Chondrocyte (in vitro differentiated cells): ENCODE measurements at regions not wholly inside any gene's neighbourhood (a gene's known extent, or its start where the extent isn't known, plus 50 kb on each side); places are given as distances from the start of the nearest gene placed in this dataset.

ENCODE experiments used
- DNase-seq: peaks from one replicate; pipeline ENCODE4 v3.0.0; 2021; ENCODE audit warnings: mixed read lengths, low spot score
- H3K27ac Mint-ChIP-seq: one replicate; pipeline ENCODE4 v1.8.0; 2021; ENCODE audit warnings: mild to moderate bottlenecking, moderate library complexity, mixed read lengths; ENCODE audit not compliant: unreplicated experiment
- H3K27me3 Mint-ChIP-seq: 2 replicates; pipeline ENCODE4 v1.8.0; 2021; ENCODE audit warnings: low read depth, mixed read lengths
- H3K36me3 Mint-ChIP-seq: 2 replicates; pipeline ENCODE4 v1.8.0; 2021; ENCODE audit warnings: low read depth, mixed read lengths
- H3K4me1 Mint-ChIP-seq: 2 replicates; pipeline ENCODE4 v1.8.0; 2021; ENCODE audit warnings: low read depth, mild to moderate bottlenecking, mixed read lengths
- H3K4me3 Mint-ChIP-seq: one replicate; pipeline ENCODE4 v1.8.0; 2021; ENCODE audit warnings: mild to moderate bottlenecking, moderate library complexity, mixed read lengths; ENCODE audit not compliant: unreplicated experiment
- H3K9me3 Mint-ChIP-seq: 2 replicates; pipeline ENCODE4 v1.8.0; 2021; ENCODE audit warnings: low read depth, mixed read lengths
- CTCF ChIP-seq: fragments of 200-600 bp; sonication (generic); IDR thresholded peaks from 2 replicates; pipeline ENCODE4 v1.5.0; 2021; ENCODE audit warnings: antibody characterized with exemption, mild to moderate bottlenecking, moderate library complexity

- TF ChIP-seq CTCF = no peak
- Mint-ChIP-seq H3K9me3 (peaks cover 29% of the 10 kb centered on the region), H3K27ac (no peak overlapping the region), H3K4me3 (no peak overlapping the region), H3K36me3 (peaks cover 3% of the 10 kb centered on the region), H3K27me3 (peaks cover 48% of the 10 kb centered on the region), H3K4me1 (no peaks in the 10 kb centered on the region)
- DNase-seq = no peak
These were observed 126.1 kb upstream of the PITX1 start for GRCh38 chr5:135160036-135160675.

GRCh38 chr5:135159626-135160025 is 125.6 kb upstream of the PITX1 start:
- no peak for TF ChIP-seq CTCF
- peaks cover 3% of the 10 kb centered on the region for H3K36me3 Mint-ChIP-seq
- no peak overlapping the region for H3K4me3 Mint-ChIP-seq
- no peaks in the 10 kb centered on the region for H3K4me1 Mint-ChIP-seq
- peaks cover 48% of the 10 kb centered on the region for H3K27me3 Mint-ChIP-seq
- H3K9me3 Mint-ChIP-seq = peaks cover 29% of the 10 kb centered on the region
- no peak for DNase-seq
- H3K27ac Mint-ChIP-seq = no peak overlapping the region

GRCh38 chr5:135158982-135159381 is 125.0 kb upstream of the PITX1 start:
- Mint-ChIP-seq H3K4me3 (no peak overlapping the region), H3K27me3 (peaks cover 47% of the 10 kb centered on the region), H3K36me3 (peaks cover 3% of the 10 kb centered on the region), H3K4me1 (no peaks in the 10 kb centered on the region), H3K27ac (no peak overlapping the region), H3K9me3 (peaks cover 29% of the 10 kb centered on the region)
- no peak for DNase-seq
- TF ChIP-seq CTCF = no peak

GRCh38 chr5:135158314-135158697 is 124.3 kb upstream of the PITX1 start:
- DNase-seq = no peak
- H3K4me3 Mint-ChIP-seq = no peak overlapping the region
- no peak overlapping the region for H3K27ac Mint-ChIP-seq
- no peaks in the 10 kb centered on the region for H3K4me1 Mint-ChIP-seq
- TF ChIP-seq CTCF = no peak
- peaks cover 46% of the 10 kb centered on the region for H3K27me3 Mint-ChIP-seq
- peaks cover 29% of the 10 kb centered on the region for H3K9me3 Mint-ChIP-seq
- H3K36me3 Mint-ChIP-seq = peaks cover 3% of the 10 kb centered on the region

GRCh38 chr5:135157421-135158313 is 123.6 kb upstream of the PITX1 start:
- Mint-ChIP-seq H3K36me3 (peaks cover 3% of the 10 kb centered on the region), H3K27ac (no peak overlapping the region), H3K4me1 (no peaks in the 10 kb centered on the region), H3K9me3 (peaks cover 29% of the 10 kb centered on the region), H3K27me3 (peaks cover 42% of the 10 kb centered on the region), H3K4me3 (no peak overlapping the region)
- no peak for TF ChIP-seq CTCF
- no peak for DNase-seq
